Stimulated activated CD4-positive, alpha-beta T cell treated with anti-CD3 and anti-CD28 coated beads, Interleukin-1b, Interleukin-23, amount 100 ng/mL, for 4 hours (primary cell): ENCODE measurements at regions not wholly inside any gene's neighbourhood (a gene's known extent, or its start where the extent isn't known, plus 50 kb on each side); places are given as distances from the start of the nearest gene placed in this dataset.

Experiments
- DNase-seq, 2 donors: peaks; one replicate each; pipeline ENCODE4 v3.0.0-alpha.2; 2020; ENCODE audit warnings: low read depth in 2 of 2

DNA sequence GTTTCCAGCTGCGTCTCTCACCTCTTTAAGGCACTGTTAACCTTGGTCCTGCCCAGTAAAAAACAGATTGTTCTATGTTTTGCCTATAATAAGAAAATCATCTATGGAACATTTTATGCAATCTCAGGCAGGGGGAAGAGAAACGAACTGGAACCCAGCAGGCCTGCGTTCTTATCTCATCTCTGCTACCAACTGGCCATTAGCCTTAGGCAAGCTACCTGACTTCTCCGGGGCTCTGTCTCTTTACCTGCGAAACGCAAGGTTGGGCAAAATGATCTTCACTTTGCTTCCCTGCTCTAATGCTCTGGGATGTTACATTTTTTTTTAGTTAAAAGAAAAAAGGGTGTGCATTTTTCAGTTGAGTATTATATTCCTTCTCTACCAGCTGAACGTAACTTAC is 70.5 kb upstream of the WIPF1 start:
- DNase-seq = no peak

DNA sequence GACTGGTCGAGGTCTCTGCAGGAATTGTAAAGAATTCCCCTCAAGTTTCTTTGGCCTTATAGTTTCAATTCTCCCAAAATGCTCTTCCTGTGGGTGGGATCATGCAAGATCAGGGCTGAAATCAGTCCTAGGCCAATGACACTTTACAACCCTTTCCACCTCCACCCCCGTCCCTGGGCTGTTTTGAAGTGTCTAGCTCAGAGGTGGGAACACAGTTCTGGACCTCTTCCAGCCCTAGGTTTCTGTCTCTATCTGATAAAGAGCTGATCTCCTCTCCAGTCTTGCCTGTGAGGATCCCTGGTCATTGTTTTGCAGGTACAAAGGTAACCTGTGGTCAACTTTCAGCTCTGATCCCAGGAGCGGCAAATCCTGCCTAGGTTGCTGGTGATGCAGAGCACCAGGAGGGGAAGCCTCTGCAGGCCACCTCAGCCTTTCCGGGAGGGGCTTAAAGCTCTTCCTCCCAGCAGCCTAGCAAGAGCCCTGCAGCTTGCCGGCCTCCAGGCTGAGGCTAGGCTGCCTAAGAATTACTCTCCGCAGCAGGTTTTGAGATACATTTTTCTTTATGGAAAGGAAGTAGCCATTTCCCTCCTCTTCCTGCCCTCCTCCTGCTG is 69.8 kb upstream of the WIPF1 start:
- DNase-seq = no peak

GRCh38 chr2:174666845-174667244 is 69.2 kb upstream of the WIPF1 start:
- no peak for DNase-seq

DNA sequence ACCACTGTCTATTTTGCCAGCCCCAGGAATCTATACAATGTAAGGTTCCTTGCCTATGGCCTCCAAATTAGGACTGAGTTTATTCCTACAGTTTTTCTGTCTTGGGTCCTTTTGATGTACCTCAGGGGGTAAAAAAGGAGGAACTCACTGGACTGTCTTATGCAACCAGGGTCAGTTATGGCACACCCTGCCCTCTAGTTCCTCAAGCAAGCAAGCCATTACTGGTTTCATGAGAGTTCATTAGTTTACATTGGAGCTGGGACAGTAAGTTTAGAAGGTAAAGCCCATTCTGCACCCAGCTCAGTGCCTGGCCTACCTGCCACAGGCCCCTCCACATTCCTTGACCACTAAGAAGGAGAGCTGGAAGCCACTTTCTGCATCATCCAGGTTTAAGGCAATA is 68.7 kb upstream of the WIPF1 start:
- no peak for DNase-seq

DNA sequence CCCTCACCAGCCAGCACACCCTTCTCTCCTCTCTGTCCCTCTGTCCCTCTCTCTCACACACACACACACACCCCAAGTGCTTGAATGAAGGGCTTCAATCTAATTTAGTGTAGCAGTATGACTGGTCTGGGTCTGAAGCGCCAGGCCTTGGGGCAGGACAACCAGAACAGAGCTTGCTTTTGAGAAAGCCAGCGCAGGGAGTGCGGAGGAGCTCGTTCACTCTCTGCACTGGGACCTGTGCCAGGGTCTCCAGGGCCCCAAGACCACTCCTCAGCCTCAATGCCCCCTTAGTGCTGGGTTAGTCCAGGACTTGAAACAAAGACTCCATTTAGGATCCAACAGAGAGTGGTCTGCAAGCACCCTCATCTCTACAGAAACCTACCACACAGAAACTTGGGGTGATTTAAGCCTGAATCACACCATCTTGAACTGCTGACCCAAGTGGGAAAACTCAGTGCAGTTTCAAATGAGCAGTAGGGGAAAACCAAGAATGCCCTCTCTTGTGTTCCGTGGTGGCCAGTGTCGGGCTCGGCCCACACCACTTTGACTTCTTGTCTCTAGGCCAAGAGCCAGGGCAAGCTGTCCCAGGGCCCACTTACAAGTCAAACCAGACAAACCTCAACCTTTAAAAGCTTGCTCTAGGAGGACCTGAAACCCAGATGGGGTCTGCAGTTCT is 66.6 kb upstream of the WIPF1 start:
- DNase-seq = no peak

DNA sequence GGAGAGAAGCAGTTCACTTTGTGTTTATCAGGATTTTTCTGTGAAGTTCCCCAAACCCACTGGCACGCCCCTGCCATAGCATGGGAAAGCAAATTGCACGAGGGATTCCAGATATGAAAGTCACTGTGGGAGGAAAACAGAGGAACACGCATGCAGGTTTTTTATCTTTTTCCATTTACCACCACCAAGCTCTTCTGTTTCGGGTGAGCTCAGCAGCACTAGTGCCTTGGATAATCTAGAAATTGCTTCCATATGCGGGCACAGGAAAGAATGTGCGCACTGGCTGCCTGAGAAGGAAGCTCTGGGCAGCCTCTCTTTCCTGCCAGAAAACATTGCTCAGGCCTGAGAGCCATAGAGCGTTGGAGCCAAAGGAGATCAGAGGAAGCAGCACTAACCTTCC is 65.9 kb upstream of the WIPF1 start:
- DNase-seq = no peak

DNA sequence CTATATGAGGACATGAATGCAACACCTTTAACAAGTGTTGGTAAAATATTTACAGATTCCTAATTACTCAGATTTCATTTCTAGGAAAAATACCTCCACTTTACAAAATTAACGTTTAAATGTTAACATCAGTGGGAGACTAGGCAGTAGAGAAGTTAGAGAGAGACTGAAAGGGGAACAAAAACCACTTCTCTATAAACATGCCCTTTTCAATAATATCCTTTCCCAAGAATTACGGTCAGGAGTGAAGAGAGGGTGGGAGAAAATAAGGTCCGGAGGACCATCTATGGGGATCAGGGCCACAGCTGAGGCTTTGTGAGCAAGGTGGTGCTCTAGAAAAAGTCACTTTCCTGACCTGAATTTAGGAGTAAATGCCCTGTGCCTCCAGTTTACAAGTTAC is 65.3 kb upstream of the WIPF1 start:
- no peak for DNase-seq

- no peak for DNase-seq
These were observed 64.9 kb upstream of the WIPF1 start for GRCh38 chr2:174662459-174662858.

DNA sequence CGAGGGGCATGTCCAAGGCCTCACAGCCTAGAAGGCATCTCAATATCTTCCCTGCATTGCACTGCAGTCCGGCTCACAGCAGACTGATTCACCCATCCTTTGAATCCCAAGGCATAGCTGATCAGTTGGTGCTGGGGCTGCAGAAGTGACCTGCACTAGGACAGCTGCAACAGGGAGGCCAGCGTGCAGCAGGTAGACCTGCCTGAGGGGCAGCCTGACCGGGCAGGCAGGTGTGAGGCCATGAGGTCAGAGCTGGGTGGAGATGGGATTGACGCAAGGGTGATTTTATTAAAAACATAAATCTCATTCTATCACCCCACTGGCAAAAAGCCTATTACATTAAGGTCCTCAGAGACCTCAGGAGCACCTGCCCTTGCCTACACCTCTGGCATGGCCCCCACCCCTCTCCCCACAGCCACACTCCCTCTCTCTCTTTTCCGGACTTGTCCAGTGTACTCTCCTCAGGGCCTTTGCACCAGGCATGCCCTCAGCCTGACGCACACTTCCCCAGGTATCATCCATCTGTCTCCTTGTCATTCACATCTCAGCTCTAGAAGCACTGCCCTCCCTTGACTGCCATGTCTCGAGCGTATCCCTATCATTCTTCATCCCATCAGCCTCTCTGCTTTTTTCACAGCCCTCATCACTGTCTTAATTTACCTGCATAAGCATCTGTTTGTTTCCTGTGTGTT is 63.5 kb upstream of the WIPF1 start:
- no peak for DNase-seq

- DNase-seq = no peak
These were observed 61.7 kb upstream of the WIPF1 start for GRCh38 chr2:174659069-174659900.

GRCh38 chr2:174656676-174657176 is 59.1 kb upstream of the WIPF1 start:
- DNase-seq = no peak

- no peak for DNase-seq
These were observed 58.4 kb upstream of the WIPF1 start for GRCh38 chr2:174656035-174656434.

DNA sequence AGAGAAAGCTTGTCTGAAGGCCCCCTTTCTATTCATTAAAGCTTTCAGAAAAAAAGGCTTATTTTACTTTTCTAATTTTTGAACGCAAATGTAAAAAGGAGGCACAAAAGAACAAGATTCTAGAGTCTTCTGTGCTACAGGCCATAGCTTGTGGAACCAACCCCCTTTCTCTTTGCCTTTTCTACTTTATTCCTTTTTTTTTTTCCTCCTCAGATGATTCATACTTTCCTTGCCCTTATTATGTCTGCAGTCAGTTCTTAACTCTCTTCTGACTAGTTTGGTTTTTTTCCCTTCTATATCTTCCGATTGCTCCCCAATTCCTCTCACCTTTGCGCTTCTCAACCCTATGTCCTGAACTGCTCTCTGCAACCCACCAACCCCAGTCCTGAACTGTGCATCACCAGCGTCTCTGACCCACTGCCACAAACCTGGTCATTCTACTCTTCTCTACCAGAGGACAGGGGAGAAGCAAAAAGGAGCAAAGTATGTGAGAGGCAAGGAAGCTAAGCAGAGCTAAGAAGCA is 56.9 kb upstream of the WIPF1 start:
- no peak for DNase-seq

DNA sequence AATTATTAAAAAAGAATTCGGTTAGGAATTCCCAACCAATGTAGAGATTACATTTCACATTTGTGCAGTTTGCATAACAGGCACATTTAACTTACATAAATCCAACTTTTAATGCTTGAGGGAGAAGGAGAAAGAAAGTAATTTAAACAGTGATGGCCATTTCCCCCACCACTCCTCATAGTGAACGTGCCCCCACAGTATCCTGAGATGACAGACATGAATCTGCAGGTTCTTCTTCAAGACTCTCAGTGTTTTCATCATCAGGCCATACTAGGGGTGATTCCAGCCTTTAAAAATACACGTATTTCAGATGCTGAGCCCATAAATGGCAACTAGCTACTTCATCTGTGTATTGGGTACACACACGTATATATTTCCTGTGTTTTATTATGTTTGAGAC is 51.3 kb upstream of the WIPF1 start:
- no peak for DNase-seq
